ENCODE measurements at regions not wholly inside any gene's neighbourhood (a gene's known extent, or its start where the extent isn't known, plus 50 kb on each side); places are given as distances from the start of the nearest gene placed in this dataset.

DNA sequence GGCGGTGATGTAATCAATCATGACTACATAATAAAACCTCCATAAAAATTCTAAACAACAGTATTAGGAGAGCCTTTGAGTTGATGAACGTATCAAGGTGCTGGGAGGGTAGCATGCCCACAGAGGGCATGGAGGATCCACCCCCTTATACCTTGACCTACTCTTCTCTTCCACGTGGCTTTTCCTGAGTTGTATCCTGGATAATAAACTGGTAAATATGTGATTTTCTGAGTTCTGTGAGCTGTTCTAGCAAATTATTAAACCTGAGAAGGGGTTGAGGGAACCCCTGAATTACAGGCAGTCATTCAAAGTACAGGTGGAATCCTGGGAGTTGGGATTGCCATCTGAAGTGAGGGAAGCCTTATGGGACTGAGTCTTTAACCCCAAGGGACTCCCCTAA lies 446.9 kb downstream of the DYNC2H1 start:
- TF ChIP-seq POLR2A (IDR thresholded peaks at IDR 0.05; ENCODE audit: low read length) (no peak), GATA1 (IDR thresholded peaks at IDR 0.05; ENCODE audit: low read depth, low read length) (no peak)
